ENCODE measurements at regions not wholly inside any gene's neighbourhood (a gene's known extent, or its start where the extent isn't known, plus 50 kb on each side); places are given as distances from the start of the nearest gene placed in this dataset.

GRCh38 chr6:14210663-14211561 lies 93.3 kb downstream of the CD83 start (continued):
- no peak for TF ChIP-seq HNF1A (IDR thresholded peaks at IDR 0.05; ENCODE audit: low read depth)
- TF ChIP-seq HNF1A (CRISPR knock-in tag; IDR thresholded peaks at IDR 0.05; ENCODE audit: borderline replicate concordance), result no peak; the same call in 1 of the 2 replicates
- no peak for TF ChIP-seq BCL6 (CRISPR knock-in tag; IDR thresholded peaks at IDR 0.05)
- no peak for TF ChIP-seq CSRNP2 (CRISPR knock-in tag; conservative IDR thresholded peaks at IDR 0.05; ENCODE audit: low read depth)
- no peak for TF ChIP-seq ZBTB34 (CRISPR knock-in tag; IDR thresholded peaks at IDR 0.05)
- no peak for TF ChIP-seq BCLAF1 (IDR thresholded peaks at IDR 0.05)
- TF ChIP-seq ZFX (CRISPR knock-in tag; IDR thresholded peaks at IDR 0.05; ENCODE audit: low read depth), result peak; percentile 48; the same call in 1 of the 2 replicates
- TF ChIP-seq AFF4 (CRISPR knock-in tag; IDR thresholded peaks at IDR 0.05), result no peak
- TF ChIP-seq PCBP2 (optimal IDR thresholded peaks at IDR 0.05; ENCODE audit: low read depth, low read length, poor library complexity, severe bottlenecking), result no peak
- TF ChIP-seq ZNF790 (CRISPR knock-in tag; IDR thresholded peaks at IDR 0.05; ENCODE audit: borderline replicate concordance), result no peak
- TF ChIP-seq ZNF598 (CRISPR knock-in tag; IDR thresholded peaks at IDR 0.05; ENCODE audit: borderline replicate concordance), result no peak
- TF ChIP-seq DBP (CRISPR knock-in tag; IDR thresholded peaks at IDR 0.05; ENCODE audit: not compliant biosample characterization), result no peak

Measured in HepG2 (cell line).